ENCODE measurements at regions not wholly inside any gene's neighbourhood (a gene's known extent, or its start where the extent isn't known, plus 50 kb on each side); places are given as distances from the start of the nearest gene placed in this dataset.

DNA sequence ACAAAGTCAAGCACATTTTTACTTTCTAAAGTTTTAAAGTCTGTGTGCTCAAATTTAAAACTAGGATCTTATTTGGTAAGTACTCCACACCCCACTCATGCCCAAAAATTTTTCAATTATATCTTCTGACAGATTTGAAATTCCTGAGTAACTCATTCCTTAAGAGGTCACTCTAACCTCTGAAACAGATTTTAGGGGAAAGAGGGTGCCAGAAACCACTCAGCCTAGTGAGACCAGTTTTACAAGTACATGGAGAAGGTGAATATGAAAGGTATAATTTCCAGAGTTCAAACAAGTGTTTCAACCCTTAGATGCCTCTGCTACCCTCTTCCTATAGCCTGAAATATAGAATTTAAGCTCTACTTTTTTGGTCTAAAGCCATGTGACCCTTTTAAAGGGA lies 79.2 kb downstream of the C7orf25 start:
- TF ChIP-seq POLR2A (IDR thresholded peaks at IDR 0.05) (no peak), EP300 (IDR thresholded peaks at IDR 0.05) (no peak)

All from suprapubic skin (tissue), 2 donors.